Progenitor cell of endocrine pancreas (in vitro differentiated cells): ENCODE measurements at regions not wholly inside any gene's neighbourhood (a gene's known extent, or its start where the extent isn't known, plus 50 kb on each side); places are given as distances from the start of the nearest gene placed in this dataset.
"Not testable (repeated sequence)": the region's sequence is repeated elsewhere in the genome, so short reads cannot be mapped to it uniquely, and the experiment has no call there.

Source experiments
- DNase-seq: peaks from one replicate; pipeline ENCODE4 v3.0.0; 2021; ENCODE audit warnings: low spot score; ENCODE audit not compliant: unreplicated experiment
- H3K27ac Mint-ChIP-seq: 2 replicates; pipeline ENCODE4 v1.8.0; 2021; ENCODE audit warnings: mild to moderate bottlenecking, moderate library complexity, mixed read lengths
- H3K27me3 Mint-ChIP-seq: 2 replicates; pipeline ENCODE4 v1.8.0; 2021; ENCODE audit warnings: mixed read lengths
- H3K36me3 Mint-ChIP-seq: 2 replicates; pipeline ENCODE4 v1.8.0; 2022; ENCODE audit warnings: mixed read lengths; ENCODE audit not compliant: insufficient read depth
- H3K4me1 Mint-ChIP-seq: 2 replicates; pipeline ENCODE4 v1.8.0; 2021; ENCODE audit warnings: low read depth, mixed read lengths
- H3K4me3 Mint-ChIP-seq: 2 replicates; pipeline ENCODE4 v1.8.0; 2021; ENCODE audit warnings: low read depth, mild to moderate bottlenecking, moderate library complexity, mixed read lengths
- H3K9me3 Mint-ChIP-seq: 2 replicates; pipeline ENCODE4 v1.8.0; 2021; ENCODE audit warnings: low read depth, mixed read lengths
- CTCF ChIP-seq: fragments of 200-600 bp; sonication (generic); IDR thresholded peaks from one replicate; pipeline ENCODE4 v1.5.0; 2021; ENCODE audit warnings: antibody characterized with exemption, mild to moderate bottlenecking; ENCODE audit not compliant: unreplicated experiment

- no peaks in the 10 kb centered on the region for H3K36me3 Mint-ChIP-seq
- DNase-seq = no peak
- peaks cover 8% of the 10 kb centered on the region for H3K9me3 Mint-ChIP-seq
- H3K27me3 Mint-ChIP-seq = peaks cover 16% of the 10 kb centered on the region
- no peak overlapping the region for H3K27ac Mint-ChIP-seq
- H3K4me1 Mint-ChIP-seq = peaks cover 7% of the 10 kb centered on the region
- H3K4me3 Mint-ChIP-seq = no peak overlapping the region
- no peak for TF ChIP-seq CTCF
These were observed 78.5 kb upstream of the DNAH5 start for GRCh38 chr5:14022971-14023370.

GRCh38 chr5:14020944-14021343, 76.5 kb upstream of the DNAH5 start:
- not testable (repeated sequence) for H3K4me3 Mint-ChIP-seq, H3K9me3 Mint-ChIP-seq, H3K36me3 Mint-ChIP-seq, H3K27ac Mint-ChIP-seq, H3K4me1 Mint-ChIP-seq, DNase-seq
- H3K27me3 Mint-ChIP-seq = peaks cover 12% of the 10 kb centered on the region

GRCh38 chr5:14019768-14020290, 75.3 kb upstream of the DNAH5 start:
- Mint-ChIP-seq H3K4me3 (no peak overlapping the region), H3K4me1 (no peaks in the 10 kb centered on the region), H3K27ac (no peak overlapping the region), H3K9me3 (peaks cover 8% of the 10 kb centered on the region), H3K27me3 (peaks cover 13% of the 10 kb centered on the region), H3K36me3 (no peaks in the 10 kb centered on the region)
- DNase-seq = no peak
- no peak for TF ChIP-seq CTCF

GRCh38 chr5:14017904-14018303, 73.4 kb upstream of the DNAH5 start:
- H3K4me3 Mint-ChIP-seq = no peak overlapping the region
- H3K27me3 Mint-ChIP-seq = peaks cover 14% of the 10 kb centered on the region
- H3K36me3 Mint-ChIP-seq = no peaks in the 10 kb centered on the region
- no peak for TF ChIP-seq CTCF
- DNase-seq = no peak
- no peaks in the 10 kb centered on the region for H3K4me1 Mint-ChIP-seq
- peaks cover 8% of the 10 kb centered on the region for H3K9me3 Mint-ChIP-seq
- H3K27ac Mint-ChIP-seq = no peak overlapping the region

GRCh38 chr5:14016549-14016948, 72.1 kb upstream of the DNAH5 start:
- no peaks in the 10 kb centered on the region for H3K36me3 Mint-ChIP-seq
- peaks cover 8% of the 10 kb centered on the region for H3K9me3 Mint-ChIP-seq
- no peak overlapping the region for H3K4me3 Mint-ChIP-seq
- no peak overlapping the region for H3K27ac Mint-ChIP-seq
- H3K27me3 Mint-ChIP-seq = peaks cover 14% of the 10 kb centered on the region
- H3K4me1 Mint-ChIP-seq = peaks cover 2% of the 10 kb centered on the region
- DNase-seq = no peak
- no peak for TF ChIP-seq CTCF
